ENCODE measurements at regions not wholly inside any gene's neighbourhood (a gene's known extent, or its start where the extent isn't known, plus 50 kb on each side); places are given as distances from the start of the nearest gene placed in this dataset.
A peak's percentile ranks its signal among the peaks of the same experiment; 100 is the strongest.

DNA sequence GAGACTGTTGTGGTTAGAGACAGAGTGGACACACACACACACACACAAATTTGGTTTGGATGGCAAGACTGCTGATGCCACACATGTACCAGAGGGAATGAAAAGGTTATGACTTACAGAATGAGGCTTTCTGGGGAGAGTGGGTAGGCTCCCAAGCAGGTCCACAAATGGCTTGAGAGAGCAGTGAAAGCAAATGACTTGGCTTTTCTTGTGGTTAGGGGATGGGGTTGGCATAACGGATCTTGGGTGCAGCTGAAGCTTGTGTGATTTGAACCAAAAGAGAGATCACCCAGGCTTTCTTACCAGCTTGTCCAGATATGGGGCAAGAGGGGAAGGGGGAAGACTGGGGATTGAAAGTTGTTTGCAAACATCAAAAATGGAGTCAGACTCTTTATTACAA, 73.9 kb upstream of the OLIG3 start:
- WGBS, 2 donors, result 68 to 78% methylated on average over 1 of the region's 1 CpG
- H3K36me3 ChIP-seq, result no peaks in the 10 kb centered on the region
- TF ChIP-seq, protein P1, sequence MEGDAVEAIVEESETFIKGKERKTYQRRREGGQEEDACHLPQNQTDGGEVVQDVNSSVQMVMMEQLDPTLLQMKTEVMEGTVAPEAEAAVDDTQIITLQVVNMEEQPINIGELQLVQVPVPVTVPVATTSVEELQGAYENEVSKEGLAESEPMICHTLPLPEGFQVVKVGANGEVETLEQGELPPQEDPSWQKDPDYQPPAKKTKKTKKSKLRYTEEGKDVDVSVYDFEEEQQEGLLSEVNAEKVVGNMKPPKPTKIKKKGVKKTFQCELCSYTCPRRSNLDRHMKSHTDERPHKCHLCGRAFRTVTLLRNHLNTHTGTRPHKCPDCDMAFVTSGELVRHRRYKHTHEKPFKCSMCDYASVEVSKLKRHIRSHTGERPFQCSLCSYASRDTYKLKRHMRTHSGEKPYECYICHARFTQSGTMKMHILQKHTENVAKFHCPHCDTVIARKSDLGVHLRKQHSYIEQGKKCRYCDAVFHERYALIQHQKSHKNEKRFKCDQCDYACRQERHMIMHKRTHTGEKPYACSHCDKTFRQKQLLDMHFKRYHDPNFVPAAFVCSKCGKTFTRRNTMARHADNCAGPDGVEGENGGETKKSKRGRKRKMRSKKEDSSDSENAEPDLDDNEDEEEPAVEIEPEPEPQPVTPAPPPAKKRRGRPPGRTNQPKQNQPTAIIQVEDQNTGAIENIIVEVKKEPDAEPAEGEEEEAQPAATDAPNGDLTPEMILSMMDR (IDR thresholded peaks at IDR 0.05), result no peak

DNA sequence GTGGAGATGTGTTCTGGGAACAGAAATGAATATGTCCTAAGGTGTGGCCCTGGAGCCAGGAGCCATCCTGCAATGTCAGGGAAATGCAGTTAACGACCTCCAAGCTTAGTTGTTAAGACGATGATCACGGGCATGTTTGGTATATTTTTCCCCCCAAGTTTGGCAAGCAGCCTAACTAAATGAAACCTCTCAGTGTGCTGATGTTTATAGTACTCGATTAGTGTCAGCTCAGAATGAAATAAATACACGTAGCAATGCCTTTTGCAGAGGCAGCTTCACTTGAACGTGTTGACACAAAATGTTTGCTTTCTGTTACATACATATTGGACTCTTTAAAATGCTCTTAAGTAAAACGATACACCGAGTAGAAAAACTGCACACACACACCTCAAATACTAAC, 76.2 kb upstream of the OLIG3 start:
- no peaks in the 10 kb centered on the region for H3K4me1 ChIP-seq
- no peak for ATAC-seq
- H3K4me3 ChIP-seq, result no peak overlapping the region
- DNase-seq, result no peak
- peaks cover 0 to 2% (median 0%) of the 10 kb centered on the region in 11 donors for H3K9me3 ChIP-seq
- H3K27me3 ChIP-seq, result peaks cover 0 to 26% (median 18%) of the 10 kb centered on the region in 7 donors
- no peak overlapping the region for H3K27ac ChIP-seq
- H3K36me3 ChIP-seq, result no peaks in the 10 kb centered on the region
- WGBS, 2 donors, result 49 to 52% methylated on average over 8 of the region's 8 CpGs
- TF ChIP-seq, protein P1 (IDR thresholded peaks at IDR 0.05), result no peak
- intact Hi-C loops (cut with DNase I), result no loop called here

More for the DNA sequence above, 73.9 kb upstream of the OLIG3 start:
- Histone ChIP-seq H3K27ac (no peak overlapping the region), H3K4me1 (no peaks in the 10 kb centered on the region), H3K4me3 (no peak overlapping the region), H3K27me3 (peaks cover 0 to 16% (median 5%) of the 10 kb centered on the region in 7 donors), H3K9me3 (peaks cover 0 to 8% (median 0%) of the 10 kb centered on the region in 11 donors)
- ATAC-seq (no peak), DNase-seq (no peak)
- intact Hi-C loops (cut with DNase I), result no loop called here

DNA sequence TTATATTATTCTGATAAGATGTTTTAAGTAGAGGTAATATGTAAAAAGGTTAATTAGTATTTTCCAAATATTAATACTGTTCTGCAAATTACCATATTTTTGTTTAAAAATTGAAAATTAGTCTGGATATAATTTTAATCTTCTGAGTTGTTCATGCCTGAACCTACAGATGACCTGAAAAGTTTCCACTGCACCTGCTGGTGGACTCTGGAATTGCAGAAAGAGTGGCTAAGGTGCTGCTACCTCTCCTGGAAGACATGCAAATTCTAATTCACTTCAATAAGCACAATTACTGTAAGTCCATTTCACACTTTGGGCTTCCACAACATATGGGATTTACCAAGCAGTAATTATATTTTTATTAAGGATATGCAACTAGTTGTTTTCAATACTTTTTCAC, 77.7 kb upstream of the OLIG3 start:
- Histone ChIP-seq H3K4me3 (no peak overlapping the region), H3K9me3 (no peaks in the 10 kb centered on the region), H3K36me3 (no peaks in the 10 kb centered on the region), H3K27ac (no peak overlapping the region), H3K4me1 (no peaks in the 10 kb centered on the region), H3K27me3 (peaks cover 0 to 25% (median 18%) of the 10 kb centered on the region in 7 donors)
- intact Hi-C loops (cut with DNase I), result no loop called here
- no peak for DNase-seq
- no peak for ATAC-seq
- TF ChIP-seq, protein P1 (IDR thresholded peaks at IDR 0.05), result peak in 7 of 9 donors; percentile 18 to 57 (median 39)

DNA sequence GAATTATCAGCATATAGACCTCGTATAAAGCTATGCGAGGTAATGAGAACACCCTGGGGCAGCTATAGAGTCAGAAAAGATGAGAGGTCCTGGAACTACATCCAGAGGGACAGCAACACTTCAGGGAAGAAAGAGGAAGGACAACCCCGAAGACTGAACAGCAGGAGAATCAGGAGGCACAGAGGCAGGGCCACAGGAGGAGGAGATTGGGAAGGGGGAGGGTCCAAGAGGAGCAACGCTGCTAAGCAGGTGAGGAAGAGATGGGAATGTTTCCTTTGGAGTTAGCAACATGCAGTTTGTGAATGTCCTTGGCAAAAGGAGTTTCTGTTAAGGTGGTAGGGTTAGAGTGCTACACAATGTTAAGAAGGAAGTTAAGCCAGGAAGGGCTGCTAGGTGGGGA, 79.5 kb upstream of the OLIG3 start:
- no peaks in the 10 kb centered on the region for H3K4me1 ChIP-seq
- no peak for ATAC-seq
- H3K4me3 ChIP-seq, result no peak overlapping the region
- intact Hi-C loops (cut with DNase I), result no loop called here
- no peaks in the 10 kb centered on the region for H3K36me3 ChIP-seq
- no peaks in the 10 kb centered on the region for H3K9me3 ChIP-seq
- H3K27me3 ChIP-seq, result peaks cover 0 to 18% (median 11%) of the 10 kb centered on the region in 7 donors
- H3K27ac ChIP-seq, result no peak overlapping the region
- WGBS, 2 donors, result 51 to 55% methylated on average over 4 of the region's 4 CpGs
- TF ChIP-seq, protein P1 (IDR thresholded peaks at IDR 0.05), result no peak
- DNase-seq, result no peak

Measured in heart right ventricle (tissue), 16 donors.